GM12891 (cell line): ENCODE measurements at regions not wholly inside any gene's neighbourhood (a gene's known extent, or its start where the extent isn't known, plus 50 kb on each side); places are given as distances from the start of the nearest gene placed in this dataset.

Source experiments
- PAX5 ChIP-seq: IDR thresholded peaks from 2 replicates; pipeline ENCODE4 v1.6.1; 2011; ENCODE audit warnings: low read length, moderate library complexity, mild to moderate bottlenecking; ENCODE audit not compliant: insufficient read depth, severe bottlenecking
- POLR2A ChIP-seq: IDR thresholded peaks from 2 replicates; pipeline ENCODE4 v1.6.1; 2011; ENCODE audit warnings: low read depth, low read length, control low read depth
- POLR2AphosphoS5 ChIP-seq: IDR thresholded peaks from 2 replicates; pipeline ENCODE4 v1.6.1; 2011; ENCODE audit warnings: low read depth, low read length, control low read depth
- SPI1 ChIP-seq: IDR thresholded peaks from 2 replicates; pipeline ENCODE4 v1.6.1; 2011; ENCODE audit warnings: low read depth, low read length, control low read depth
- TAF1 ChIP-seq: IDR thresholded peaks from 2 replicates; pipeline ENCODE4 v1.6.1; 2011; ENCODE audit warnings: low read depth, low read length, control low read depth

GRCh38 chr12:125324861-125325490 is 259.7 kb downstream of the AACS start:
- TF ChIP-seq POLR2AphosphoS5 (no peak), POLR2A (no peak), SPI1 (no peak), TAF1 (no peak), PAX5 (no peak)
